Spleen (tissue), 11 donors: ENCODE measurements at regions not wholly inside any gene's neighbourhood (a gene's known extent, or its start where the extent isn't known, plus 50 kb on each side); places are given as distances from the start of the nearest gene placed in this dataset.

ENCODE experiments used
- DNase-seq: peaks from one replicate; pipeline ENCODE4 v3.0.0-alpha.2; 2020
- H3K27ac ChIP-seq, 8 donors: fragments of 200-600 bp; sonication (generic) in 7 of 8; 1 replicate in 4 of 8; 2 replicates in 4 of 8; pipeline versions ENCODE4 v1.5.0 to v1.8.0; 2016 to 2021; ENCODE audit warnings: inconsistent platforms in 4 of 8, mild to moderate bottlenecking in 4 of 8, moderate library complexity in 1 of 8
- H3K27me3 ChIP-seq, 7 donors: fragments of 200-600 bp; sonication (generic) in 6 of 7; replicated peaks in 1 of 7; 1 replicate in 4 of 7; 2 replicates in 3 of 7; pipeline versions ENCODE4 v1.5.0 to v1.8.0; 2016 to 2021; ENCODE audit warnings: inconsistent platforms in 3 of 7, mild to moderate bottlenecking in 1 of 7
- H3K36me3 ChIP-seq, 6 donors: fragments of 200-600 bp; sonication (generic) in 5 of 6; 1 replicate in 4 of 6; 2 replicates in 2 of 6; pipeline versions ENCODE4 v1.5.0 to v1.8.0; 2016 to 2021; ENCODE audit warnings: inconsistent platforms in 2 of 6
- H3K4me1 ChIP-seq, 6 donors: fragments of 200-600 bp; sonication (generic) in 5 of 6; 1 replicate in 3 of 6; 2 replicates in 3 of 6; pipeline versions ENCODE4 v1.5.0 to v1.8.0; 2016 to 2021; ENCODE audit warnings: inconsistent platforms in 3 of 6
- H3K4me3 ChIP-seq, 8 donors: fragments of 200-600 bp; sonication (generic) in 7 of 8; 1 replicate in 4 of 8; 2 replicates in 4 of 8; pipeline versions ENCODE4 v1.5.0 to v1.8.0; 2016 to 2021; ENCODE audit warnings: inconsistent platforms in 4 of 8, mild to moderate bottlenecking in 4 of 8, moderate library complexity in 2 of 8
- H3K9me3 ChIP-seq, 8 donors: fragments of 200-600 bp; sonication (generic) in 7 of 8; 1 replicate in 4 of 8; 2 replicates in 4 of 8; pipeline versions ENCODE4 v1.5.0 to v1.8.0; 2016 to 2021; ENCODE audit warnings: inconsistent platforms in 4 of 8
- POLR2A ChIP-seq, 3 donors: fragments of 450-650 bp; IDR thresholded peaks; one replicate each; pipeline ENCODE4 v1.5.1; 2017; ENCODE audit warnings: antibody characterized with exemption in 3 of 3, mild to moderate bottlenecking in 1 of 3
- POLR2AphosphoS5 ChIP-seq, 3 donors: sonication (generic); formaldehyde crosslinking; IDR thresholded peaks; one replicate each; pipeline ENCODE4 v1.5.1; 2017; ENCODE audit warnings: antibody characterized with exemption in 3 of 3
- WGBS, 5 donors: extraction: QIAGEN DNeasy Blood & Tissue Kit in 3 of 5; methylation state at CpG; one replicate each; pipeline versions ENCODE4 v1.1.5 to v1.1.7; 2013 to 2018; 5-methylcytosine and 5-hydroxymethylcytosine counted together
- intact Hi-C: fragments of 100-400 bp; cut with DNase I; formaldehyde crosslinking; loops from one replicate; pipeline ENCODE4 v1.15.0; 2023; ENCODE audit warnings: low total_unique reads
- TF ChIP-seq, protein P1 (sequence below), 11 experiments: fragments of 200-600 bp in 7 of 11; fragments of 450-650 bp in 4 of 11; sonication (generic) in 4 of 11; IDR thresholded peaks in 8 of 11; conservative IDR thresholded peaks in 3 of 11; 1 replicate in 7 of 11; 2 replicates in 4 of 11; pipeline versions ENCODE4 v1.4.0 to v1.8.0; 2016 to 2021; ENCODE audit warnings: antibody characterized with exemption in 11 of 11, inconsistent platforms in 4 of 11, mild to moderate bottlenecking in 1 of 11
- donor health status: healthy with polysubstance abuse.
- donor health status: DM: no; HTN: no; CAD: no; lungs with moderate emphysema.
- donor health status: DM: no; HTN: no; CAD: no.
- donor health status: Bipolar disorder and iron deficiency.
- donor health status: healthy.
- donor health status: DM: no; HTN: no; CAD: no.
- donor health status: DM: yes; HTN: yes; CAD: no.

DNA sequence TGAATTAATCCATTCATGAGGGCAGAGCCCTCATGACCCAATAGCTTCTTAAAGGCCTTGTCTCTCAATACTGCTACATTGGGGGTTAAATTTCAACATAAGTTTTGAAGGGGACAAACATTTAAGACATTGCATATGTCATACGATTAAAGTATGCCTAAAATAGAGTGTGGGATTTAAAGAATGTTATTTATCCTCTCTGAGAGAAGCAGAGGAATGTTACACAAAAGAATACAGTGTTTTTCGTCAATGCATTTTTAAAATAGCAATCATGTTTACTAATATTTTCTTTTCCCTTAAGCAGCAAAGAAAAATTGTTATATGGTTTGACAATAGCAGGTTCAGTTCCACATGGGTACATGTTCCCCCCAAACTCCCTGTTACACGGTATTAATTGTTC lies 363.1 kb downstream of the NUP35 start:
- intact Hi-C loops, result no loop called here
- no peak for DNase-seq
- Histone ChIP-seq H3K4me1 (no peaks in the 10 kb centered on the region), H3K9me3 (peaks cover 0 to 16% (median 0%) of the 10 kb centered on the region in 8 donors), H3K4me3 (no peak overlapping the region), H3K36me3 (no peaks in the 10 kb centered on the region), H3K27me3 (no peaks in the 10 kb centered on the region), H3K27ac (no peak overlapping the region)
- TF ChIP-seq, protein P1, sequence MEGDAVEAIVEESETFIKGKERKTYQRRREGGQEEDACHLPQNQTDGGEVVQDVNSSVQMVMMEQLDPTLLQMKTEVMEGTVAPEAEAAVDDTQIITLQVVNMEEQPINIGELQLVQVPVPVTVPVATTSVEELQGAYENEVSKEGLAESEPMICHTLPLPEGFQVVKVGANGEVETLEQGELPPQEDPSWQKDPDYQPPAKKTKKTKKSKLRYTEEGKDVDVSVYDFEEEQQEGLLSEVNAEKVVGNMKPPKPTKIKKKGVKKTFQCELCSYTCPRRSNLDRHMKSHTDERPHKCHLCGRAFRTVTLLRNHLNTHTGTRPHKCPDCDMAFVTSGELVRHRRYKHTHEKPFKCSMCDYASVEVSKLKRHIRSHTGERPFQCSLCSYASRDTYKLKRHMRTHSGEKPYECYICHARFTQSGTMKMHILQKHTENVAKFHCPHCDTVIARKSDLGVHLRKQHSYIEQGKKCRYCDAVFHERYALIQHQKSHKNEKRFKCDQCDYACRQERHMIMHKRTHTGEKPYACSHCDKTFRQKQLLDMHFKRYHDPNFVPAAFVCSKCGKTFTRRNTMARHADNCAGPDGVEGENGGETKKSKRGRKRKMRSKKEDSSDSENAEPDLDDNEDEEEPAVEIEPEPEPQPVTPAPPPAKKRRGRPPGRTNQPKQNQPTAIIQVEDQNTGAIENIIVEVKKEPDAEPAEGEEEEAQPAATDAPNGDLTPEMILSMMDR (IDR thresholded peaks at IDR 0.05 in 8 of 11, conservative IDR thresholded peaks at IDR 0.05 in 3 of 11), result no peak
- TF ChIP-seq POLR2A (IDR thresholded peaks at IDR 0.05) (no peak), POLR2AphosphoS5 (IDR thresholded peaks at IDR 0.05) (no peak)
- WGBS, 5 donors, result 71 to 86% (median 81%) methylated on average over 3 of the region's 3 CpGs

DNA sequence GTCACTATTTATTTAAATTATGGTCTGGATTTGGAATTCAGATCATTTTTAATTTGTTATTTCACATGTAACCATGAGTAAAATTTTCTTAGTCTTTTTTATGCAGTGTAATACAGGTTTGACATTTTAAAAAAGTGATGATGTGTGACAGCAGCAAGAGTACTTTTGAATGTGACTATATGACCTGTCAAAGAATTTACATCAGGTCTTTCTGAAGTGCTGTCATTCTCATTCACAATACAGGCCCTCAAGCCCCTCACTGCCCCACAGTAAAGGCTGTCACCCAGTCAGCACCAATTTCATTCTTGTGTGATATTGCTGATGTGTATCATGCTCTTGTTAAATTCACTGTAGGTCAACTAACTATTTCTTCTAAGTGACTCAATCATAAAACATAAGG lies 364.2 kb downstream of the NUP35 start:
- H3K4me3 ChIP-seq, result no peak overlapping the region
- intact Hi-C loops, result no loop called here
- H3K27ac ChIP-seq, result no peak overlapping the region
- peaks cover 0 to 11% (median 0%) of the 10 kb centered on the region in 8 donors for H3K9me3 ChIP-seq
- H3K36me3 ChIP-seq, result no peaks in the 10 kb centered on the region
- DNase-seq, result no peak
- H3K27me3 ChIP-seq, result no peaks in the 10 kb centered on the region
- TF ChIP-seq POLR2AphosphoS5 (IDR thresholded peaks at IDR 0.05), result no peak
- TF ChIP-seq POLR2A (IDR thresholded peaks at IDR 0.05), result no peak
- TF ChIP-seq, protein P1 (IDR thresholded peaks at IDR 0.05 in 8 of 11, conservative IDR thresholded peaks at IDR 0.05 in 3 of 11), result no peak
- H3K4me1 ChIP-seq, result no peaks in the 10 kb centered on the region

DNA sequence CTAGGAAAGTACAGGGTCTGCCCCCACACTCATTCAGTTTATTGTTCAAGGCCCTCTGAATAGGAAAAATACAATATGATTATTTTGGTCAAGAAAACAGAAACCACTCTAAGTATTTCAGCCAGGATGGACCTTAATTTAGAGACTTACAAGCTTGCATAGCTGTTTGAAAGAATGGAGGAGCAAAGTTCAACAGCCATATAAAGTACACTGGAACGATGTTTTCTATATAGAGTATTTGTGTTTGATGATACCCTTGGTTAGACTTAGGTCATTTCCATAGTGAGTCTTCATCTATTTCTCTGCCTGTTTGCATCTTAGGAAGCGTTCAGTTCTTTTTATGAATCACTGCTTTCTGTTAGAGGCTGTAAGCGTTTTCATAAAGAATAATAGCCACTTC lies 366.2 kb downstream of the NUP35 start:
- 66 to 80% (median 68%) methylated on average over 3 of the region's 3 CpGs for WGBS, 5 donors
- H3K9me3 ChIP-seq, result no peaks in the 10 kb centered on the region
- no peaks in the 10 kb centered on the region for H3K27me3 ChIP-seq
- no peak for DNase-seq
- TF ChIP-seq POLR2AphosphoS5 (IDR thresholded peaks at IDR 0.05) (no peak), POLR2A (IDR thresholded peaks at IDR 0.05) (no peak)
- TF ChIP-seq, protein P1 (IDR thresholded peaks at IDR 0.05 in 8 of 11, conservative IDR thresholded peaks at IDR 0.05 in 3 of 11), result no peak
- no peak overlapping the region for H3K27ac ChIP-seq
- intact Hi-C loops, result no loop called here
- no peaks in the 10 kb centered on the region for H3K36me3 ChIP-seq
- H3K4me3 ChIP-seq, result no peak overlapping the region
- no peaks in the 10 kb centered on the region for H3K4me1 ChIP-seq

DNA sequence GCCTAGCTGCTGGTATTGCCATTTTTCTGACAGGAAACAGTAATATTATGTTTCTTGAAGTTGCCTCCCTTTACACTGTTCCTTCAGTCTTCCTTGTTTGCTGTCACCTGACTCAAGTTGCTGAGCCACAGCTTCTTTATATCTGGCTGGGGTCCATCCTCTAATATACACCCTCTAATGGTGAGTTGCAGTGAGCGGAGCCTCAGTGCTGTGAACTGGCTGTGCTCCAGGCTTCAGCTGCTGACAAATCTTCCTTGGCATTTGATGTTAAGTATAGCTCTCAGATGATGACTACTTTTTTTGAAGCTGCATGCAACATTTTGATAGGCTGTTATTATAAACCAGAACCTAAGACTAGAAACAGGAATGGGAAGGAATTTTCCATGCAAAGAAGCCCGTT lies 366.7 kb downstream of the NUP35 start:
- no peak for DNase-seq
- Histone ChIP-seq H3K4me3 (no peak overlapping the region), H3K27ac (no peak overlapping the region), H3K27me3 (no peaks in the 10 kb centered on the region), H3K9me3 (no peaks in the 10 kb centered on the region), H3K36me3 (no peaks in the 10 kb centered on the region), H3K4me1 (no peaks in the 10 kb centered on the region)
- intact Hi-C loops, result no loop called here
- TF ChIP-seq, protein P1 (IDR thresholded peaks at IDR 0.05 in 8 of 11, conservative IDR thresholded peaks at IDR 0.05 in 3 of 11), result no peak
- TF ChIP-seq POLR2A (IDR thresholded peaks at IDR 0.05), result no peak
- TF ChIP-seq POLR2AphosphoS5 (IDR thresholded peaks at IDR 0.05), result no peak
- 57 to 74% (median 67%) methylated on average over 2 of the region's 2 CpGs for WGBS, 5 donors
